Peyer's patch (tissue), 4 donors: ENCODE measurements at regions not wholly inside any gene's neighbourhood (a gene's known extent, or its start where the extent isn't known, plus 50 kb on each side); places are given as distances from the start of the nearest gene placed in this dataset.

Source experiments
- CTCF ChIP-seq, 6 experiments: fragments of 450-650 bp in 4 of 6; fragments of 200-600 bp in 2 of 6; sonication (generic) in 1 of 6; IDR thresholded peaks; one replicate each; pipeline ENCODE4 v1.5.1; 2017 to 2019; ENCODE audit warnings: antibody characterized with exemption in 6 of 6, mild to moderate bottlenecking in 3 of 6, moderate library complexity in 1 of 6
- POLR2A ChIP-seq, 2 donors: fragments of 450-650 bp; IDR thresholded peaks; one replicate each; pipeline ENCODE4 v1.5.1; 2017; ENCODE audit warnings: antibody characterized with exemption in 2 of 2, mild to moderate bottlenecking in 2 of 2, moderate library complexity in 2 of 2

GRCh38 chr5:168209997-168210396, 81.4 kb upstream of the WWC1 start:
- no peak for TF ChIP-seq CTCF (IDR thresholded peaks at IDR 0.05)
- TF ChIP-seq POLR2A (IDR thresholded peaks at IDR 0.05) = no peak
